ENCODE measurements at regions not wholly inside any gene's neighbourhood (a gene's known extent, or its start where the extent isn't known, plus 50 kb on each side); places are given as distances from the start of the nearest gene placed in this dataset.

GRCh38 chr5:15447209-15447608 is 52.8 kb upstream of the FBXL7 start:
- Histone ChIP-seq H3K4me1 (ENCODE audit: control insufficient read depth, insufficient read depth, low read length) (no peaks in the 10 kb centered on the region), H3K4me3 (ENCODE audit: low read depth, low read length) (no peak overlapping the region), H3K27me3 (ENCODE audit: control insufficient read depth, insufficient read depth, low read length) (no peaks in the 10 kb centered on the region), H3K36me3 (ENCODE audit: control insufficient read depth, insufficient read depth, low read length) (no peaks in the 10 kb centered on the region), H3K9ac (ENCODE audit: low read depth, low read length) (no peak overlapping the region), H3K9me3 (ENCODE audit: control insufficient read depth, insufficient read depth, low read length) (no peaks in the 10 kb centered on the region)

GRCh38 chr5:15446552-15446951 is 53.4 kb upstream of the FBXL7 start:
- H3K9ac ChIP-seq (ENCODE audit: low read depth, low read length): no peak overlapping the region
- no peak overlapping the region for H3K4me3 ChIP-seq (ENCODE audit: low read depth, low read length)
- no peaks in the 10 kb centered on the region for H3K36me3 ChIP-seq (ENCODE audit: control insufficient read depth, insufficient read depth, low read length)
- no peaks in the 10 kb centered on the region for H3K9me3 ChIP-seq (ENCODE audit: control insufficient read depth, insufficient read depth, low read length)
- no peaks in the 10 kb centered on the region for H3K4me1 ChIP-seq (ENCODE audit: control insufficient read depth, insufficient read depth, low read length)
- no peaks in the 10 kb centered on the region for H3K27me3 ChIP-seq (ENCODE audit: control insufficient read depth, insufficient read depth, low read length)

GRCh38 chr5:15442193-15442570 is 57.8 kb upstream of the FBXL7 start:
- H3K9me3 ChIP-seq (ENCODE audit: control insufficient read depth, insufficient read depth, low read length): no peaks in the 10 kb centered on the region
- H3K36me3 ChIP-seq (ENCODE audit: control insufficient read depth, insufficient read depth, low read length): no peaks in the 10 kb centered on the region
- no peak overlapping the region for H3K9ac ChIP-seq (ENCODE audit: low read depth, low read length)
- no peaks in the 10 kb centered on the region for H3K27me3 ChIP-seq (ENCODE audit: control insufficient read depth, insufficient read depth, low read length)
- H3K4me1 ChIP-seq (ENCODE audit: control insufficient read depth, insufficient read depth, low read length): no peaks in the 10 kb centered on the region
- H3K4me3 ChIP-seq (ENCODE audit: low read depth, low read length): no peak overlapping the region

GRCh38 chr5:15441433-15442192 is 58.4 kb upstream of the FBXL7 start:
- Histone ChIP-seq H3K4me1 (ENCODE audit: control insufficient read depth, insufficient read depth, low read length) (no peaks in the 10 kb centered on the region), H3K27me3 (ENCODE audit: control insufficient read depth, insufficient read depth, low read length) (no peaks in the 10 kb centered on the region), H3K36me3 (ENCODE audit: control insufficient read depth, insufficient read depth, low read length) (no peaks in the 10 kb centered on the region), H3K9me3 (ENCODE audit: control insufficient read depth, insufficient read depth, low read length) (no peaks in the 10 kb centered on the region), H3K4me3 (ENCODE audit: low read depth, low read length) (no peak overlapping the region), H3K9ac (ENCODE audit: low read depth, low read length) (no peak overlapping the region)

DNA sequence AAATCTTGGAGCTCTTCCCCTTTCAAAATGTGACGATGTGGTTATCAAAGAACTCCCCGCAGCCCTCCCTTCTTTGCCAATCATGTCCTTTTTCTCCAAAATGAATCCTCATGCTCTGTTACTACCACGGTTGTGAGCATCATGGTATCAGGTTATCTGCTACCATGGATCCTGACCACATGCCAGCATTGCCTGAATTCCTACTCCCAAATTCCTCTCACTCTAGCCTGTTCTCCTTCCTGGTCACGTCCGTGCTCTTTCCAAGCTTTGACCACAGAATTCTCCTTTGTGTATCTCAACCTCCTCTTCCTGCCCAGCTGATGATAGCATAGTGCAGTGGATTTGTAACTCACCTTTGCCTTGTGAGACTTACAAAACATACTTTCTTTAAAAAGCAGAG is 59.5 kb upstream of the FBXL7 start:
- Histone ChIP-seq H3K27me3 (ENCODE audit: control insufficient read depth, insufficient read depth, low read length) (no peaks in the 10 kb centered on the region), H3K9me3 (ENCODE audit: control insufficient read depth, insufficient read depth, low read length) (no peaks in the 10 kb centered on the region), H3K36me3 (ENCODE audit: control insufficient read depth, insufficient read depth, low read length) (no peaks in the 10 kb centered on the region), H3K4me1 (ENCODE audit: control insufficient read depth, insufficient read depth, low read length) (no peaks in the 10 kb centered on the region), H3K9ac (ENCODE audit: low read depth, low read length) (no peak overlapping the region), H3K4me3 (ENCODE audit: low read depth, low read length) (no peak overlapping the region)

- Histone ChIP-seq H3K4me1 (ENCODE audit: control insufficient read depth, insufficient read depth, low read length) (no peaks in the 10 kb centered on the region), H3K27me3 (ENCODE audit: control insufficient read depth, insufficient read depth, low read length) (no peaks in the 10 kb centered on the region), H3K4me3 (ENCODE audit: low read depth, low read length) (no peak overlapping the region), H3K9me3 (ENCODE audit: control insufficient read depth, insufficient read depth, low read length) (no peaks in the 10 kb centered on the region), H3K9ac (ENCODE audit: low read depth, low read length) (no peak overlapping the region), H3K36me3 (ENCODE audit: control insufficient read depth, insufficient read depth, low read length) (no peaks in the 10 kb centered on the region)
Measured at GRCh38 chr5:15439801-15440200, 60.2 kb upstream of the FBXL7 start.

- H3K4me1 ChIP-seq (ENCODE audit: control insufficient read depth, insufficient read depth, low read length): no peaks in the 10 kb centered on the region
- no peak overlapping the region for H3K9ac ChIP-seq (ENCODE audit: low read depth, low read length)
- H3K36me3 ChIP-seq (ENCODE audit: control insufficient read depth, insufficient read depth, low read length): no peaks in the 10 kb centered on the region
- no peaks in the 10 kb centered on the region for H3K9me3 ChIP-seq (ENCODE audit: control insufficient read depth, insufficient read depth, low read length)
- no peak overlapping the region for H3K4me3 ChIP-seq (ENCODE audit: low read depth, low read length)
- H3K27me3 ChIP-seq (ENCODE audit: control insufficient read depth, insufficient read depth, low read length): no peaks in the 10 kb centered on the region
Measured at GRCh38 chr5:15433709-15434108, 66.3 kb upstream of the FBXL7 start.

GRCh38 chr5:15431923-15432322 is 68.1 kb upstream of the FBXL7 start:
- Histone ChIP-seq H3K9ac (ENCODE audit: low read depth, low read length) (no peak overlapping the region), H3K4me1 (ENCODE audit: control insufficient read depth, insufficient read depth, low read length) (no peaks in the 10 kb centered on the region), H3K27me3 (ENCODE audit: control insufficient read depth, insufficient read depth, low read length) (no peaks in the 10 kb centered on the region), H3K36me3 (ENCODE audit: control insufficient read depth, insufficient read depth, low read length) (no peaks in the 10 kb centered on the region), H3K4me3 (ENCODE audit: low read depth, low read length) (no peak overlapping the region), H3K9me3 (ENCODE audit: control insufficient read depth, insufficient read depth, low read length) (no peaks in the 10 kb centered on the region)

DNA sequence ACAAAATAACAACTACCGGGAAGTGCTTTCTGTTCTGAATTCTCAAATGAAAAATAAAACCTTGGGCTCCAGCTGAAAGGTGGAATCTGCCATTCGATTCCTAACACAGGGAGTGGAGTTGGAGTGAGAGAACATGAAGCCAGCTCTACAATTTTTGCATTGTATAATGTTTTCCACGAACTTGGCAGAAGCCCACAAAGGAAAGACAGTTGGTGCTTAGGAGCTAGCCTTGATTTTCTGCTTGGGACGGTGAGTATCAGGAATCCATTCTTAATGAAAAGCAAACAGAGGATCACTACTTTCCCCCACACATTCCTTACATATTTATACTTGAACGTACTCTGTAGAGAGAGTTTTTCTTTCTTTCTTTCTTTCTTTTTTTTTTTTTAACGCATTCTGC is 74.2 kb upstream of the FBXL7 start:
- Histone ChIP-seq H3K27me3 (ENCODE audit: control insufficient read depth, insufficient read depth, low read length) (no peaks in the 10 kb centered on the region), H3K4me3 (ENCODE audit: low read depth, low read length) (no peak overlapping the region), H3K36me3 (ENCODE audit: control insufficient read depth, insufficient read depth, low read length) (no peaks in the 10 kb centered on the region), H3K9me3 (ENCODE audit: control insufficient read depth, insufficient read depth, low read length) (no peaks in the 10 kb centered on the region), H3K9ac (ENCODE audit: low read depth, low read length) (no peak overlapping the region), H3K4me1 (ENCODE audit: control insufficient read depth, insufficient read depth, low read length) (peaks cover 3% of the 10 kb centered on the region)

DNA sequence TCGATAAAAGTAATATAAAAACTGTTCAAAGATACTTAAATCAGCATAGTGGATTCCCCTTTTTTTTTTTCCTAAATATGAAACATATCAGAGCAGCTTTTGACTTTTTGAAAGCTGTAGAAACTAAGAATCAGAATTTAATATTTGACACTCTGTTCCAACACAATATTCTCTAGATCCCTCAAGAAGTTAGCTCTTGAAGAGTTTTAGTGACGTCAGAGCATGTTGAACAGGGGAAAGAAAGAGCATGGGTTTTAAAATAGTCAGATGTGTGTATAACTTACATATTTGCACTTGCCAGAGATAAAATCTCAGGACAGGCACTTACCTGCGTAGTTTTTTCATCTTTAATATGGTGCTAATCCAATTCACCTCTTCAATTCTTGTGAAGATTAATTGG is 75.2 kb upstream of the FBXL7 start:
- Histone ChIP-seq H3K9me3 (ENCODE audit: control insufficient read depth, insufficient read depth, low read length) (no peaks in the 10 kb centered on the region), H3K9ac (ENCODE audit: low read depth, low read length) (no peak overlapping the region)

DNA sequence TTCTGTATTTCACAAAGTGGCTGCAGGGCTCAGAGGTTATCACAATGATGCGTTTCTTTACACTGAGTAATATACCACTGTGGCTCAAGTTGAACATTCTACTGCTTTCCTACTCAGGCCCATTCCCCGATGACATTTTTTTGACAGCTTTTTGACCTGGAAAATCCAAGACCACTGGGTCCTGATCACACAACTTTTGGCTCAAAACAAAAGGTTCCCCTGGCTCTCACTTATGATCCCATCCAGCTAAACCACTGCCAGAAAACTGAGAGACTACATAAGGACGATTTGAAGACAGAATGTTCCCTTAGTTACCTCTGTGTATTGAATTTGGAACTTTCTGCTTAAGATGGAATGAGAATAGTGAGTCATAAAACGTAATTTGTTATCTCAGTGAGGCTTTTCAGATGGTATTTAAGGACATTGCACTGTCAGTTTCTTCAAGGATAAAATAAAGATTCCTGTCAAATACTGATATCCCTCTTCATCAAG is 78.0 kb upstream of the FBXL7 start:
- H3K9ac ChIP-seq (ENCODE audit: low read depth, low read length): no peak overlapping the region
- H3K4me3 ChIP-seq (ENCODE audit: low read depth, low read length): no peak overlapping the region
- H3K9me3 ChIP-seq (ENCODE audit: control insufficient read depth, insufficient read depth, low read length): no peaks in the 10 kb centered on the region
- no peaks in the 10 kb centered on the region for H3K27me3 ChIP-seq (ENCODE audit: control insufficient read depth, insufficient read depth, low read length)
- H3K36me3 ChIP-seq (ENCODE audit: control insufficient read depth, insufficient read depth, low read length): no peaks in the 10 kb centered on the region
- H3K4me1 ChIP-seq (ENCODE audit: control insufficient read depth, insufficient read depth, low read length): peaks cover 3% of the 10 kb centered on the region

More for the DNA sequence above, 75.2 kb upstream of the FBXL7 start:
- Histone ChIP-seq H3K4me1 (ENCODE audit: control insufficient read depth, insufficient read depth, low read length) (peaks cover 3% of the 10 kb centered on the region), H3K36me3 (ENCODE audit: control insufficient read depth, insufficient read depth, low read length) (no peaks in the 10 kb centered on the region), H3K27me3 (ENCODE audit: control insufficient read depth, insufficient read depth, low read length) (no peaks in the 10 kb centered on the region), H3K4me3 (ENCODE audit: low read depth, low read length) (no peak overlapping the region)

DNA sequence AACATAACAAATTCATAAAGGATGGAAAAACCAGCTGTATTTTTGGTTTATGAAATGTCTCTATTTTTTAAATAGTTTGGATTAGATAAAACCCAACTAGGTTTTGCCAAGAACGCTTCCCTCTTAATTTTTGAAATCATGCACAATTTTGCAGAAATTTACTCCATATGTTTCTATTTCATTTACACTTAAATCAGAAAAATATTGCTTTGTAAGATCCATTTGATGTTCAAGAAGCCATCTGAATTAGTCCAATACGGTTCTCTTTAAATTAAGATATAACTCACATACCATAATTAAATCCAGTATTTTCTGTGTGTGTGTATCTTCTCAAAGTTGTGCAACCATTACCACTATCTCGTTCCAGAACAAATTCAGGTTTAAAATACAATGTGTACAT is 78.6 kb upstream of the FBXL7 start:
- Histone ChIP-seq H3K27me3 (ENCODE audit: control insufficient read depth, insufficient read depth, low read length) (no peaks in the 10 kb centered on the region), H3K9me3 (ENCODE audit: control insufficient read depth, insufficient read depth, low read length) (no peaks in the 10 kb centered on the region), H3K4me1 (ENCODE audit: control insufficient read depth, insufficient read depth, low read length) (peaks cover 3% of the 10 kb centered on the region), H3K36me3 (ENCODE audit: control insufficient read depth, insufficient read depth, low read length) (no peaks in the 10 kb centered on the region), H3K9ac (ENCODE audit: low read depth, low read length) (no peak overlapping the region), H3K4me3 (ENCODE audit: low read depth, low read length) (no peak overlapping the region)

All from iPS-15b (cell line).